Erythroblast (primary cell): ENCODE measurements at regions not wholly inside any gene's neighbourhood (a gene's known extent, or its start where the extent isn't known, plus 50 kb on each side); places are given as distances from the start of the nearest gene placed in this dataset.

ENCODE experiments used
- GATA1 ChIP-seq: IDR thresholded peaks from 2 replicates; pipeline ENCODE4 v1.6.1; 2011; ENCODE audit warnings: low read depth, mild to moderate bottlenecking, control low read depth, low read length, moderate library complexity
- POLR2A ChIP-seq: IDR thresholded peaks from 2 replicates; pipeline ENCODE4 v1.6.1; 2011; ENCODE audit warnings: mild to moderate bottlenecking, low read length

GRCh38 chr16:8080817-8081216 is 509.5 kb downstream of the TMEM114 start:
- TF ChIP-seq POLR2A: no peak
- no peak for TF ChIP-seq GATA1
